ENCODE measurements at regions not wholly inside any gene's neighbourhood (a gene's known extent, or its start where the extent isn't known, plus 50 kb on each side); places are given as distances from the start of the nearest gene placed in this dataset.

- POLR2A ChIA-PET = interaction anchor here (0.6 to 0.7 kb wide), 3 partner anchors 13 to 254 kb away, joined by 3 read pairs; no protein-coding TSS in a partner anchor
- Histone ChIP-seq H3K79me2 (ENCODE audit: control insufficient read depth, insufficient read depth, low read length) (no peaks in the 10 kb centered on the region), H3K9me1 (ENCODE audit: control insufficient read depth, insufficient read depth, low read length) (no peaks in the 10 kb centered on the region), H4K20me1 (replicated peaks; ENCODE audit: control insufficient read depth, insufficient read depth, low read length) (no peaks in the 10 kb centered on the region), H3K27ac (ENCODE audit: extremely low read depth, low read depth, low read length) (no peak overlapping the region), H3K4me2 (ENCODE audit: insufficient read depth, low read length) (no peak overlapping the region), H2AFZ (ENCODE audit: low read depth, low read length) (no peak overlapping the region), H3K4me3 (no peak overlapping the region), H3K9me3 (replicated peaks; ENCODE audit: control insufficient read depth, insufficient read depth, low read depth, low read length) (no peaks in the 10 kb centered on the region), H3K9ac (ENCODE audit: insufficient read depth in 1 of 2, low read depth in 2 of 2, low read length in 2 of 2) (no peak overlapping the region), H3K4me1 (replicated peaks in 1 of 2; ENCODE audit: control insufficient read depth in 2 of 2, insufficient read depth in 2 of 2, low read length in 2 of 2) (no peaks in the 10 kb centered on the region), H3K27me3 (ENCODE audit: control insufficient read depth in 2 of 2, insufficient read depth in 2 of 2, low read length in 2 of 2) (no peaks in the 10 kb centered on the region), H3K36me3 (ENCODE audit: control insufficient read depth, insufficient read depth, low read length) (no peaks in the 10 kb centered on the region)
- DNase-seq (ENCODE audit: extremely low read depth in 1 of 4, low spot score in 3 of 4) (no peak), ATAC-seq (no peak), FAIRE-seq (no peak)
- CTCF ChIA-PET (ENCODE audit: low intra/inter-chr PET ratio) = no interaction called here
- in situ Hi-C loops (cut with MboI) = no loop called here
- WGBS (ENCODE audit: insufficient coverage, low coverage, missing lambda C conversion rate) = 22% methylated on average over 2 of the region's 2 CpGs
- no peak for TF ChIP-seq ZNF785 (CRISPR knock-in tag; IDR thresholded peaks at IDR 0.05)
- TF ChIP-seq RBBP5 (IDR thresholded peaks at IDR 0.05; ENCODE audit: borderline replicate concordance, insufficient read depth, low read length, poor library complexity, severe bottlenecking) = no peak
- no peak for TF ChIP-seq E2F4 (CRISPR knock-in tag; IDR thresholded peaks at IDR 0.05; ENCODE audit: low read depth)
- no peak for TF ChIP-seq PCBP1 (IDR thresholded peaks at IDR 0.05; ENCODE audit: low read depth, low read length, poor library complexity, severe bottlenecking)
- no peak for TF ChIP-seq STAG1 (CRISPR knock-in tag; IDR thresholded peaks at IDR 0.05; ENCODE audit: borderline replicate concordance)
- TF ChIP-seq FOXM1 (IDR thresholded peaks at IDR 0.05; ENCODE audit: low read depth) = no peak
- no peak for TF ChIP-seq FOXM1 (CRISPR knock-in tag; IDR thresholded peaks at IDR 0.05; ENCODE audit: low read depth)
- TF ChIP-seq ZNF561 (CRISPR knock-in tag; conservative IDR thresholded peaks at IDR 0.05) = no peak
- TF ChIP-seq USF1 (CRISPR knock-in tag; IDR thresholded peaks at IDR 0.05) = no peak
- TF ChIP-seq CEBPZ (IDR thresholded peaks at IDR 0.05; ENCODE audit: borderline replicate concordance, low read depth, low read length) = no peak
- TF ChIP-seq ZNF311 (CRISPR knock-in tag; IDR thresholded peaks at IDR 0.05) = no peak
- BruUV-seq (replicated peaks) = no TSS peak
- intact Hi-C loops (cut with micrococcal nuclease) = no loop called here
Observed at GRCh38 chr6:139903411-139904157, 529.1 kb upstream of the CITED2 start.

Measured in K562 (cell line).